ENCODE measurements at regions not wholly inside any gene's neighbourhood (a gene's known extent, or its start where the extent isn't known, plus 50 kb on each side); places are given as distances from the start of the nearest gene placed in this dataset.

DNA sequence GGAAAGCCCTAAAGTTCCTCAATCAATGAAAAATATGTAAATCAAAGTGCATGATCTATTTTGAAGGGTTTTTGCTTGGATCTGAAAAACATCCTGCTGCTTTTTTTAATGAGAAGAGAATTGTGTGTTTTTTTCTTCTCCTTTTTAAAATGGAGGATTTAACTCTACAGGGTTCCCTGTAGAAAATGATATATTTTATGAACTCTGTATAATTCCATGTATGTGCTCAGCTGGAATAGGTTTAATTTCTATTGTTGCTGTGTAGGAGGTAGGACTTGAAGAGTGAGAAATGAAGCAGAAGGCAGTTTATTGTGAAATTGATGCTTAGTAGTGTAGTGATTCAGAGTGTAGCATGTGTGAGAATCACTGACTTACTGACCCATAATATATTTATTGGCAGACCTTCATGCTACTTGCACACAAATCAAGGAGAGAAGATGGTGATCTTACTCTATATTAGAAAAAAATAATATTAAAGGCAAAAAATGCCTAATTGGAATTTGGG is 286.8 kb upstream of the FSTL5 start (continued):
- TF ChIP-seq, protein P1, sequence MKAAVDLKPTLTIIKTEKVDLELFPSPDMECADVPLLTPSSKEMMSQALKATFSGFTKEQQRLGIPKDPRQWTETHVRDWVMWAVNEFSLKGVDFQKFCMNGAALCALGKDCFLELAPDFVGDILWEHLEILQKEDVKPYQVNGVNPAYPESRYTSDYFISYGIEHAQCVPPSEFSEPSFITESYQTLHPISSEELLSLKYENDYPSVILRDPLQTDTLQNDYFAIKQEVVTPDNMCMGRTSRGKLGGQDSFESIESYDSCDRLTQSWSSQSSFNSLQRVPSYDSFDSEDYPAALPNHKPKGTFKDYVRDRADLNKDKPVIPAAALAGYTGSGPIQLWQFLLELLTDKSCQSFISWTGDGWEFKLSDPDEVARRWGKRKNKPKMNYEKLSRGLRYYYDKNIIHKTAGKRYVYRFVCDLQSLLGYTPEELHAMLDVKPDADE (IDR thresholded peaks at IDR 0.05) = no peak
- TF ChIP-seq NANOG (IDR thresholded peaks at IDR 0.05; ENCODE audit: borderline replicate concordance) (no peak), ZNF114 (CRISPR knock-in tag; IDR thresholded peaks at IDR 0.05) (no peak), JUNB (IDR thresholded peaks at IDR 0.05; ENCODE audit: unreplicated experiment) (no peak)

DNA sequence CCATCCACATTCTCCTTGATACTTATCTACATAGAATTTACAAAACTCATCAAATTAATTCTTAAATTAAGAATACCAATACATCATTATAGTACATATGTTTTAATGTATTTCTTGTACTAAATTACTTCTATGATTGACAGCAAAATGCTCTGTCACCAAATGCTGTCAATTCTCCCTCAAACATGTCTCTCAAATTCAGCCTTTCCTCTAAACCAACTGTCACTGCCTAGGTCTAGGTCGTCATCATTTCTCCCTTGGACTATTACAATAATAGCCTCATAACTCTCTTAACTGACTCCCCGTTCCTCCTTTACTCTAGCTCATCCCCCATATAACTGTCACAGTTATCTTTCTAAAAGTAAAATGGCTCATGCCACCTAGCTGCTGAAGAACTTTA is 279.7 kb upstream of the FSTL5 start:
- Mint-ChIP-seq H3K9me3 (no peaks in the 10 kb centered on the region), H3K27me3 (ENCODE audit: insufficient read depth, low read depth, poor library complexity) (no peaks in the 10 kb centered on the region), H3K27ac (no peak overlapping the region), H3K4me1 (no peaks in the 10 kb centered on the region), H3K4me3 (no peak overlapping the region), H3K36me3 (ENCODE audit: low read depth) (no peaks in the 10 kb centered on the region)
- Histone ChIP-seq H3K79me2 (replicated peaks; ENCODE audit: insufficient read depth) (no peaks in the 10 kb centered on the region), H3F3A (replicated peaks; ENCODE audit: low read depth) (no peaks in the 10 kb centered on the region), H4K20me1 (replicated peaks; ENCODE audit: insufficient read depth) (no peaks in the 10 kb centered on the region), H3K4me3 (no peak overlapping the region), H3K36me3 (ENCODE audit: insufficient read depth) (no peaks in the 10 kb centered on the region), H3K27ac (ENCODE audit: low read depth) (no peak overlapping the region), H3K9me2 (ENCODE audit: insufficient read depth) (no peaks in the 10 kb centered on the region), H3K27me3 (ENCODE audit: insufficient read depth) (no peaks in the 10 kb centered on the region), H2AFZ (no peak overlapping the region), H3K4me2 (no peak overlapping the region), H3K4me1 (ENCODE audit: insufficient read depth) (no peaks in the 10 kb centered on the region)
- ATAC-seq (no peak), DNase-seq (ENCODE audit: low spot score) (no peak)
- no peak for TF ChIP-seq ZNF331 (CRISPR knock-in tag; IDR thresholded peaks at IDR 0.05; ENCODE audit: low read depth)
- TF ChIP-seq, protein P2, sequence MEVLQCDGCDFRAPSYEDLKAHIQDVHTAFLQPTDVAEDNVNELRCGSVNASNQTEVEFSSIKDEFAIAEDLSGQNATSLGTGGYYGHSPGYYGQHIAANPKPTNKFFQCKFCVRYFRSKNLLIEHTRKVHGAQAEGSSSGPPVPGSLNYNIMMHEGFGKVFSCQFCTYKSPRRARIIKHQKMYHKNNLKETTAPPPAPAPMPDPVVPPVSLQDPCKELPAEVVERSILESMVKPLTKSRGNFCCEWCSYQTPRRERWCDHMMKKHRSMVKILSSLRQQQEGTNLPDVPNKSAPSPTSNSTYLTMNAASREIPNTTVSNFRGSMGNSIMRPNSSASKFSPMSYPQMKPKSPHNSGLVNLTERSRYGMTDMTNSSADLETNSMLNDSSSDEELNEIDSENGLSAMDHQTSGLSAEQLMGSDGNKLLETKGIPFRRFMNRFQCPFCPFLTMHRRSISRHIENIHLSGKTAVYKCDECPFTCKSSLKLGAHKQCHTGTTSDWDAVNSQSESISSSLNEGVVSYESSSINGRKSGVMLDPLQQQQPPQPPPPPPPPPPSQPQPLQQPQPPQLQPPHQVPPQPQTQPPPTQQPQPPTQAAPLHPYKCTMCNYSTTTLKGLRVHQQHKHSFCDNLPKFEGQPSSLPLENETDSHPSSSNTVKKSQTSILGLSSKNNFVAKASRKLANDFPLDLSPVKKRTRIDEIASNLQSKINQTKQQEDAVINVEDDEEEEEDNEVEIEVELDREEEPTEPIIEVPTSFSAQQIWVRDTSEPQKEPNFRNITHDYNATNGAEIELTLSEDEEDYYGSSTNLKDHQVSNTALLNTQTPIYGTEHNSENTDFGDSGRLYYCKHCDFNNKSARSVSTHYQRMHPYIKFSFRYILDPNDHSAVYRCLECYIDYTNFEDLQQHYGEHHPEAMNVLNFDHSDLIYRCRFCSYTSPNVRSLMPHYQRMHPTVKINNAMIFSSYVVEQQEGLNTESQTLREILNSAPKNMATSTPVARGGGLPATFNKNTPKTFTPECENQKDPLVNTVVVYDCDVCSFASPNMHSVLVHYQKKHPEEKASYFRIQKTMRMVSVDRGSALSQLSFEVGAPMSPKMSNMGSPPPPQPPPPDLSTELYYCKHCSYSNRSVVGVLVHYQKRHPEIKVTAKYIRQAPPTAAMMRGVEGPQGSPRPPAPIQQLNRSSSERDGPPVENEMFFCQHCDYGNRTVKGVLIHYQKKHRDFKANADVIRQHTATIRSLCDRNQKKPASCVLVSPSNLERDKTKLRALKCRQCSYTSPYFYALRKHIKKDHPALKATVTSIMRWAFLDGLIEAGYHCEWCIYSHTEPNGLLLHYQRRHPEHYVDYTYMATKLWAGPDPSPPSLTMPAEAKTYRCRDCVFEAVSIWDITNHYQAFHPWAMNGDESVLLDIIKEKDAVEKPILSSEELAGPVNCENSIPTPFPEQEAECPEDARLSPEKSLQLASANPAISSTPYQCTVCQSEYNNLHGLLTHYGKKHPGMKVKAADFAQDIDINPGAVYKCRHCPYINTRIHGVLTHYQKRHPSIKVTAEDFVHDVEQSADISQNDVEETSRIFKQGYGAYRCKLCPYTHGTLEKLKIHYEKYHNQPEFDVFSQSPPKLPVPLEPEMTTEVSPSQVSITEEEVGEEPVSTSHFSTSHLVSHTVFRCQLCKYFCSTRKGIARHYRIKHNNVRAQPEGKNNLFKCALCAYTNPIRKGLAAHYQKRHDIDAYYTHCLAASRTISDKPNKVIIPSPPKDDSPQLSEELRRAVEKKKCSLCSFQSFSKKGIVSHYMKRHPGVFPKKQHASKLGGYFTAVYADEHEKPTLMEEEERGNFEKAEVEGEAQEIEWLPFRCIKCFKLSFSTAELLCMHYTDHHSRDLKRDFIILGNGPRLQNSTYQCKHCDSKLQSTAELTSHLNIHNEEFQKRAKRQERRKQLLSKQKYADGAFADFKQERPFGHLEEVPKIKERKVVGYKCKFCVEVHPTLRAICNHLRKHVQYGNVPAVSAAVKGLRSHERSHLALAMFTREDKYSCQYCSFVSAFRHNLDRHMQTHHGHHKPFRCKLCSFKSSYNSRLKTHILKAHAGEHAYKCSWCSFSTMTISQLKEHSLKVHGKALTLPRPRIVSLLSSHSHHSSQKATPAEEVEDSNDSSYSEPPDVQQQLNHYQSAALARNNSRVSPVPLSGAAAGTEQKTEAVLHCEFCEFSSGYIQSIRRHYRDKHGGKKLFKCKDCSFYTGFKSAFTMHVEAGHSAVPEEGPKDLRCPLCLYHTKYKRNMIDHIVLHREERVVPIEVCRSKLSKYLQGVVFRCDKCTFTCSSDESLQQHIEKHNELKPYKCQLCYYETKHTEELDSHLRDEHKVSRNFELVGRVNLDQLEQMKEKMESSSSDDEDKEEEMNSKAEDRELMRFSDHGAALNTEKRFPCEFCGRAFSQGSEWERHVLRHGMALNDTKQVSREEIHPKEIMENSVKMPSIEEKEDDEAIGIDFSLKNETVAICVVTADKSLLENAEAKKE (CRISPR knock-in tag; IDR thresholded peaks at IDR 0.05) = no peak
- TF ChIP-seq NANOG (IDR thresholded peaks at IDR 0.05; ENCODE audit: borderline replicate concordance) = no peak
